ENCODE measurements at regions not wholly inside any gene's neighbourhood (a gene's known extent, or its start where the extent isn't known, plus 50 kb on each side); places are given as distances from the start of the nearest gene placed in this dataset.
A peak's percentile ranks its signal among the peaks of the same experiment; 100 is the strongest.

GRCh38 chr2:237180987-237181386 is 95.3 kb downstream of the COPS8 start:
- no peak overlapping the region for H3K4me3 ChIP-seq
- ATAC-seq, result no peak
- intact Hi-C loops (cut with DNase I, micrococcal nuclease), result no loop called here
- H3K36me3 ChIP-seq (ENCODE audit: low read depth), result no peaks in the 10 kb centered on the region
- DNase-seq, result no peak
- TF ChIP-seq CTCF (IDR thresholded peaks at IDR 0.05), result no peak
- no peaks in the 10 kb centered on the region for H3K9me3 ChIP-seq
- no peaks in the 10 kb centered on the region for H3K4me1 ChIP-seq (ENCODE audit: low read depth)

- ATAC-seq (peak; percentile 44), DNase-seq (no peak)
- intact Hi-C loops (cut with DNase I, micrococcal nuclease), result no loop called here
- TF ChIP-seq CTCF (IDR thresholded peaks at IDR 0.05), result no peak
- Histone ChIP-seq H3K9me3 (no peaks in the 10 kb centered on the region), H3K4me1 (ENCODE audit: low read depth) (no peaks in the 10 kb centered on the region), H3K36me3 (ENCODE audit: low read depth) (no peaks in the 10 kb centered on the region), H3K4me3 (no peak overlapping the region)
These were observed 96.2 kb downstream of the COPS8 start for GRCh38 chr2:237181844-237182243.

- ATAC-seq (peak; percentile 44), DNase-seq (no peak)
- intact Hi-C loops (cut with DNase I, micrococcal nuclease), result no loop called here
- TF ChIP-seq CTCF (IDR thresholded peaks at IDR 0.05), result no peak
- no peaks in the 10 kb centered on the region for H3K36me3 ChIP-seq (ENCODE audit: low read depth)
- no peak overlapping the region for H3K4me3 ChIP-seq
- no peaks in the 10 kb centered on the region for H3K9me3 ChIP-seq
- H3K4me1 ChIP-seq (ENCODE audit: low read depth), result no peaks in the 10 kb centered on the region
These were observed 96.9 kb downstream of the COPS8 start for GRCh38 chr2:237182422-237183123.

- DNase-seq (no peak), ATAC-seq (no peak)
- no peak overlapping the region for H3K4me3 ChIP-seq
- no peaks in the 10 kb centered on the region for H3K4me1 ChIP-seq (ENCODE audit: low read depth)
- intact Hi-C loops (cut with DNase I, micrococcal nuclease), result no loop called here
- no peaks in the 10 kb centered on the region for H3K36me3 ChIP-seq (ENCODE audit: low read depth)
- TF ChIP-seq CTCF (IDR thresholded peaks at IDR 0.05), result no peak
- no peaks in the 10 kb centered on the region for H3K9me3 ChIP-seq
These were observed 98.7 kb downstream of the COPS8 start for GRCh38 chr2:237184192-237184918.

GRCh38 chr2:237184919-237185552 is 99.3 kb downstream of the COPS8 start:
- Histone ChIP-seq H3K4me1 (ENCODE audit: low read depth) (no peaks in the 10 kb centered on the region), H3K9me3 (no peaks in the 10 kb centered on the region), H3K4me3 (no peak overlapping the region), H3K36me3 (ENCODE audit: low read depth) (no peaks in the 10 kb centered on the region)
- intact Hi-C loops (cut with DNase I, micrococcal nuclease), result no loop called here
- TF ChIP-seq CTCF (IDR thresholded peaks at IDR 0.05), result no peak
- no peak for DNase-seq
- ATAC-seq, result no peak
